ENCODE measurements at regions not wholly inside any gene's neighbourhood (a gene's known extent, or its start where the extent isn't known, plus 50 kb on each side); places are given as distances from the start of the nearest gene placed in this dataset.

DNA sequence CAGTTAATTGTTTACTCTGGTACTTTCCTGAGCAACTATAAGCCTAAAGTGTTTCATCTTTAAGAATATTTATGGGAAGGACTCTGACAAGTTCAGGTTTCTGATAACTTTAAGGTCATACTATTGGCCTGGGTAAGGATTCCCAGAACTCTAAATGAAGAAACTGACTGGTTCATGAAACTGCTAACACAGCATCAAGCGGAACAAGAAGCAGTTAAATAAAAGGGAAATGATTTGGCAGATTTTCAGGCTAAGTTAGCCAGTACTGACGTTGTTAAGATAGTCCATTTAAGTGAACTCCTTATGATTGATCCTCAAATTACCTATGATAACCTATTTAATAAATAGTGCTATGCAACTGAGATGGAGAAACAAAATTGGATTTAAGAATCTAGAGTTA is 101.6 kb upstream of the CES5A start:
- no peak overlapping the region for H3K4me3 Mint-ChIP-seq
- DNase-seq: no peak
- ChIA-PET POLR2A (no interaction called here), CTCF (interaction anchor here in 1 of 2 donors (0.5 kb wide), 1 partner anchor 141 kb away, joined by 4 read pairs; no protein-coding TSS in a partner anchor)
- no CpG with 5 or more reads among the region's 2 CpGs for WGBS (ENCODE audit: insufficient coverage)
- no peak overlapping the region for H3K4me3 ChIP-seq (ENCODE audit: control insufficient read depth in 1 of 2, extremely low read depth in 1 of 2, low read length in 1 of 2)
- no peak overlapping the region for H3K27ac Mint-ChIP-seq
- H3K36me3 ChIP-seq (ENCODE audit: control insufficient read depth in 2 of 2, extremely low read depth in 1 of 2, insufficient read depth in 1 of 2, low read length in 1 of 2): no peaks in the 10 kb centered on the region
- no peaks in the 10 kb centered on the region for H3K4me1 Mint-ChIP-seq
- no peaks in the 10 kb centered on the region for H3K36me3 Mint-ChIP-seq
- peaks cover 9 to 23% of the 10 kb centered on the region in 2 donors for H3K27me3 Mint-ChIP-seq
- H3K9me3 Mint-ChIP-seq: peaks cover 0 to 3% (median 0%) of the 10 kb centered on the region in 3 donors
- no peaks in the 10 kb centered on the region for H3K4me1 ChIP-seq (ENCODE audit: control insufficient read depth in 1 of 2, extremely low read depth in 1 of 2, insufficient read depth in 2 of 2, low read length in 2 of 2)
- H3K9me3 ChIP-seq: no peaks in the 10 kb centered on the region
- no peak overlapping the region for H3K27ac ChIP-seq (ENCODE audit: low read length)
- H3K27me3 ChIP-seq (replicated peaks in 1 of 2; ENCODE audit: control insufficient read depth in 2 of 2, extremely low read depth in 1 of 2, insufficient read depth in 2 of 2, low read length in 1 of 2): peaks cover 2 to 5% of the 10 kb centered on the region in 2 experiments
- ATAC-seq (replicated peaks in 1 of 4): no peak

DNA sequence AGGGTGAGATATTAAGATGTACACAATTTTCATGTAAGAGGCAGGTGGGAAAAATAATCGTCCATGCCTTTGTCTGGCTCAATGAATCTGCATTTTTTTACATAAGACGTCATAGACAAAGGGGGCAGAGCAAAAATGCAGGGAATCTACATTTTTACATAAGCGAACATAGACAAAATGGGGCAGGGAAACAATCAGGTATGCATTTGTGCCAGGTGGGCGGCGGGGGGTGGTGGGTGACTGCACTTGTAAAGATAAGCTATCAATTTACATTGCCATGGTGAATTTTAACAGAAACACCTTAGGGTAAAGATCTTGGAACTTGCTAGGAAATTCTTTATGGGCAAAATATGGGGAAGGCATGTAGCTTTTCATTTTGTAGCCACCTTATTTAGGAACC is 96.3 kb upstream of the CES5A start:
- Histone ChIP-seq H3K4me1 (ENCODE audit: control insufficient read depth in 1 of 2, extremely low read depth in 1 of 2, insufficient read depth in 2 of 2, low read length in 2 of 2) (no peaks in the 10 kb centered on the region), H3K27ac (ENCODE audit: low read length) (no peak overlapping the region), H3K27me3 (replicated peaks in 1 of 2; ENCODE audit: control insufficient read depth in 2 of 2, extremely low read depth in 1 of 2, insufficient read depth in 2 of 2, low read length in 1 of 2) (peaks cover 2 to 5% of the 10 kb centered on the region in 2 experiments), H3K4me3 (ENCODE audit: control insufficient read depth in 1 of 2, extremely low read depth in 1 of 2, low read length in 1 of 2) (no peak overlapping the region), H3K36me3 (ENCODE audit: control insufficient read depth in 2 of 2, extremely low read depth in 1 of 2, insufficient read depth in 1 of 2, low read length in 1 of 2) (no peaks in the 10 kb centered on the region), H3K9me3 (no peaks in the 10 kb centered on the region)
- POLR2A ChIA-PET: no interaction called here
- Mint-ChIP-seq H3K4me3 (no peak overlapping the region), H3K9me3 (peaks cover 0 to 3% (median 0%) of the 10 kb centered on the region in 3 donors), H3K36me3 (no peaks in the 10 kb centered on the region), H3K27me3 (peaks cover 9 to 28% of the 10 kb centered on the region in 2 donors), H3K27ac (no peak overlapping the region), H3K4me1 (no peaks in the 10 kb centered on the region)
- 77% methylated on average over 4 of the region's 5 CpGs for WGBS (ENCODE audit: insufficient coverage)
- CTCF ChIA-PET: no interaction called here
- no peak for DNase-seq
- ATAC-seq (replicated peaks in 1 of 4): no peak

GRCh38 chr16:55968221-55968620 is 93.0 kb upstream of the CES5A start:
- ATAC-seq (replicated peaks in 1 of 4) (no peak), DNase-seq (no peak)
- 80% methylated on average over 1 of the region's 5 CpGs for WGBS (ENCODE audit: insufficient coverage)
- Histone ChIP-seq H3K4me3 (ENCODE audit: control insufficient read depth in 1 of 2, extremely low read depth in 1 of 2, low read length in 1 of 2) (no peak overlapping the region), H3K4me1 (ENCODE audit: control insufficient read depth in 1 of 2, extremely low read depth in 1 of 2, insufficient read depth in 2 of 2, low read length in 2 of 2) (no peaks in the 10 kb centered on the region), H3K36me3 (ENCODE audit: control insufficient read depth in 2 of 2, extremely low read depth in 1 of 2, insufficient read depth in 1 of 2, low read length in 1 of 2) (no peaks in the 10 kb centered on the region), H3K9me3 (no peaks in the 10 kb centered on the region), H3K27ac (ENCODE audit: low read length) (no peak overlapping the region), H3K27me3 (replicated peaks in 1 of 2; ENCODE audit: control insufficient read depth in 2 of 2, extremely low read depth in 1 of 2, insufficient read depth in 2 of 2, low read length in 1 of 2) (peaks cover 0 to 4% of the 10 kb centered on the region in 2 experiments)
- Mint-ChIP-seq H3K27me3 (peaks cover 3 to 31% of the 10 kb centered on the region in 2 donors), H3K36me3 (no peaks in the 10 kb centered on the region), H3K4me3 (no peak overlapping the region), H3K4me1 (no peaks in the 10 kb centered on the region), H3K27ac (no peak overlapping the region), H3K9me3 (no peaks in the 10 kb centered on the region)
- ChIA-PET POLR2A (no interaction called here), CTCF (no interaction called here)

DNA sequence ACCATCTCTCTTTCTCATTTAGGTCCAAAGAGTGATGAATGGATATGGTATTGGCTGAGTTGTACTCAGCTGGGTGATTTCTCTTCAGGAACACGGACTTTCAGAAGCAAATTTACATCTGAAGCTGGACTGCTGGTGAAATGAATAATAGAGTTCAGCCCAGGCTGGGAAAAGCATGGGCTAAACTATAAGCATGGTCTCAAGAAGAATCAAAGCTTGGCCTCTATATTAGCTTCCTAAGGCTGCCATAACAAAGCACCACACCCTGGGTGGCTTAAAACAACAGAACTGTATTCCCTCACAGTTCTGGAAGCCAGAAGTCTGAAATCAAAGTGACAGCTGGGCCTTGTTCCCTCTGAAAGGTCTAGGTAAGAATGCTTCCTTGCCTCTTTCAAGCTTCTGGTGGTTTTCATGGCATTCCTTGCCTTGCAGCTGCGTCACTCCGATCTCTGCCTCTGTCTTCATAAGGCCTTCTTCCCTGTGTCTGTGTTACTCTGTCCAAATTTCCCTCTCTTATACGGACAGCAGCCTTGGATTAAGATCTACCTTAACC is 89.8 kb upstream of the CES5A start:
- no peak overlapping the region for H3K4me3 Mint-ChIP-seq
- Histone ChIP-seq H3K27me3 (replicated peaks in 1 of 2; ENCODE audit: control insufficient read depth in 2 of 2, extremely low read depth in 1 of 2, insufficient read depth in 2 of 2, low read length in 1 of 2) (peaks cover 0 to 3% of the 10 kb centered on the region in 2 experiments), H3K36me3 (ENCODE audit: control insufficient read depth in 2 of 2, extremely low read depth in 1 of 2, insufficient read depth in 1 of 2, low read length in 1 of 2) (no peaks in the 10 kb centered on the region), H3K4me3 (ENCODE audit: control insufficient read depth in 1 of 2, extremely low read depth in 1 of 2, low read length in 1 of 2) (no peak overlapping the region), H3K4me1 (ENCODE audit: control insufficient read depth in 1 of 2, extremely low read depth in 1 of 2, insufficient read depth in 2 of 2, low read length in 2 of 2) (no peaks in the 10 kb centered on the region), H3K9me3 (no peaks in the 10 kb centered on the region), H3K27ac (ENCODE audit: low read length) (no peak overlapping the region)
- H3K4me1 Mint-ChIP-seq: no peaks in the 10 kb centered on the region
- no peak overlapping the region for H3K27ac Mint-ChIP-seq
- peaks cover under 1 to 2% (median 2%) of the 10 kb centered on the region in 3 donors for H3K9me3 Mint-ChIP-seq
- CTCF ChIA-PET: no interaction called here
- peaks cover 3 to 19% of the 10 kb centered on the region in 2 donors for H3K27me3 Mint-ChIP-seq
- 80% methylated on average over 4 of the region's 4 CpGs for WGBS (ENCODE audit: insufficient coverage)
- DNase-seq (no peak), ATAC-seq (replicated peaks in 1 of 4) (no peak)
- POLR2A ChIA-PET: no interaction called here
- H3K36me3 Mint-ChIP-seq: no peaks in the 10 kb centered on the region

DNA sequence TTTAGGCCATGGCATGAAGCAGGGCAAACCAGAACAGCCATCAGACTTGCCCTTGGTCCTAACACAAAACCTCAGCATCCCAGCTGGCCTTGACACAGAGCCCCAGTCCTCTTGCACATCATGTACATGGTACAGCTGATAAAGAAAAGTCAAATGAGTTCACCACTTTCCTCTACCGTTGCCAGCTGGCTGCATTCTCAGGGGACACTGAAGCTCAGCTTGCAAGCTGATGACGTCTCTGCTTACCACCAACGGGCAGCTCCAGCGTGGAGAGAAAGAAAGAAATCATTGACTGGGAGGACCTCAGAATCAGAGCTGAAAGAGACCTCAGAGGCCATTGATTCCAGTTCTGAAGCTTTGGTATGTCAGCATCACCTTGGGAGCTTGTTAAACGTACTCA is 80.7 kb upstream of the CES5A start:
- no peaks in the 10 kb centered on the region for H3K9me3 ChIP-seq
- CTCF ChIA-PET: interaction anchor here in 1 of 2 donors (1.1 kb wide), 1 partner anchor 11 kb away, joined by 3 read pairs; no protein-coding TSS in a partner anchor
- peaks cover 5 to 12% (median 11%) of the 10 kb centered on the region in 3 donors for H3K9me3 Mint-ChIP-seq
- H3K27me3 ChIP-seq (replicated peaks in 1 of 2; ENCODE audit: control insufficient read depth in 2 of 2, extremely low read depth in 1 of 2, insufficient read depth in 2 of 2, low read length in 1 of 2): no peaks in the 10 kb centered on the region
- no peaks in the 10 kb centered on the region for H3K36me3 Mint-ChIP-seq
- H3K4me3 Mint-ChIP-seq: no peak overlapping the region
- POLR2A ChIA-PET: interaction anchor here in 1 of 2 donors (0.6 kb wide), 1 partner anchor 15 kb away, joined by 3 read pairs; no protein-coding TSS in a partner anchor
- no peak overlapping the region for H3K4me3 ChIP-seq (ENCODE audit: control insufficient read depth in 1 of 2, extremely low read depth in 1 of 2, low read length in 1 of 2)
- WGBS (ENCODE audit: insufficient coverage): 87% methylated on average over 5 of the region's 5 CpGs
- H3K36me3 ChIP-seq (ENCODE audit: control insufficient read depth in 2 of 2, extremely low read depth in 1 of 2, insufficient read depth in 1 of 2, low read length in 1 of 2): no peaks in the 10 kb centered on the region
- no peak overlapping the region for H3K27ac Mint-ChIP-seq
- no peaks in the 10 kb centered on the region for H3K4me1 ChIP-seq (ENCODE audit: control insufficient read depth in 1 of 2, extremely low read depth in 1 of 2, insufficient read depth in 2 of 2, low read length in 2 of 2)
- H3K27ac ChIP-seq (ENCODE audit: low read length): no peak overlapping the region
- DNase-seq (no peak), ATAC-seq (replicated peaks in 1 of 4) (no peak)
- no peaks in the 10 kb centered on the region for H3K4me1 Mint-ChIP-seq
- H3K27me3 Mint-ChIP-seq: peaks cover 3 to 12% of the 10 kb centered on the region in 2 donors

GRCh38 chr16:55955424-55955823 is 80.3 kb upstream of the CES5A start:
- no peaks in the 10 kb centered on the region for H3K36me3 Mint-ChIP-seq
- Histone ChIP-seq H3K27me3 (replicated peaks in 1 of 2; ENCODE audit: control insufficient read depth in 2 of 2, extremely low read depth in 1 of 2, insufficient read depth in 2 of 2, low read length in 1 of 2) (no peaks in the 10 kb centered on the region), H3K4me3 (ENCODE audit: control insufficient read depth in 1 of 2, extremely low read depth in 1 of 2, low read length in 1 of 2) (no peak overlapping the region), H3K4me1 (ENCODE audit: control insufficient read depth in 1 of 2, extremely low read depth in 1 of 2, insufficient read depth in 2 of 2, low read length in 2 of 2) (no peaks in the 10 kb centered on the region), H3K9me3 (no peaks in the 10 kb centered on the region), H3K27ac (ENCODE audit: low read length) (no peak overlapping the region), H3K36me3 (ENCODE audit: control insufficient read depth in 2 of 2, extremely low read depth in 1 of 2, insufficient read depth in 1 of 2, low read length in 1 of 2) (no peaks in the 10 kb centered on the region)
- H3K9me3 Mint-ChIP-seq: peaks cover 5 to 12% (median 11%) of the 10 kb centered on the region in 3 donors
- ATAC-seq (replicated peaks in 1 of 4) (no peak), DNase-seq (no peak)
- 100% methylated on average over 1 of the region's 4 CpGs for WGBS (ENCODE audit: insufficient coverage)
- POLR2A ChIA-PET: interaction anchor here in 1 of 2 donors (0.6 kb wide), 1 partner anchor 16 kb away, joined by 3 read pairs; no protein-coding TSS in a partner anchor
- H3K27me3 Mint-ChIP-seq: peaks cover 6 to 14% of the 10 kb centered on the region in 2 donors
- CTCF ChIA-PET: interaction anchor here (1.1 to 1.5 kb wide), 2 partner anchors 11 kb away, joined by 3 to 5 read pairs; no protein-coding TSS in a partner anchor
- H3K4me1 Mint-ChIP-seq: no peaks in the 10 kb centered on the region
- no peak overlapping the region for H3K4me3 Mint-ChIP-seq
- no peak overlapping the region for H3K27ac Mint-ChIP-seq
